Activated CD8-positive, alpha-beta T cell treated with anti-CD3 and anti-CD28 coated beads, Interleukin-2, amount 10 ng/mL, durations not matched to agents 7 days and 5 days (primary cell): ENCODE measurements at regions not wholly inside any gene's neighbourhood (a gene's known extent, or its start where the extent isn't known, plus 50 kb on each side); places are given as distances from the start of the nearest gene placed in this dataset.

Source experiments
- ATAC-seq: fragments of 150-1000 bp; cut with Tn5 transposase; one replicate; pipeline ENCODE4 v1.10.0; 2021; ENCODE audit warnings: moderate library complexity
- CTCF ChIA-PET: fragments of 350-600 bp; sonication (Branson Sonifier 250); formaldehyde crosslinking; loops from one replicate; lab custom pipeline; 2021; ENCODE audit warnings: antibody characterized with exemption; lab: Charles Lee
- POLR2A ChIA-PET: fragments of 350-600 bp; sonication (Branson Sonifier 250); formaldehyde crosslinking; loops from one replicate; lab custom pipeline; 2021; ENCODE audit warnings: antibody characterized with exemption; lab: Charles Lee
- DNase-seq: peaks from one replicate; pipeline ENCODE4 v3.0.0-alpha.2; 2020
- H3K27ac Mint-ChIP-seq: one replicate; pipeline ENCODE4 v1.8.0; 2021; ENCODE audit warnings: mild to moderate bottlenecking, mixed read lengths
- H3K27me3 Mint-ChIP-seq: one replicate; pipeline ENCODE4 v1.8.0; 2021; ENCODE audit warnings: low read depth, mixed read lengths
- H3K36me3 Mint-ChIP-seq: one replicate; pipeline ENCODE4 v1.8.0; 2021; ENCODE audit warnings: low read depth, mixed read lengths
- H3K4me1 Mint-ChIP-seq: one replicate; pipeline ENCODE4 v1.8.0; 2021; ENCODE audit warnings: low read depth, mixed read lengths
- H3K4me3 Mint-ChIP-seq: one replicate; pipeline ENCODE4 v1.8.0; 2021; ENCODE audit warnings: mild to moderate bottlenecking, mixed read lengths
- H3K9me3 Mint-ChIP-seq: one replicate; pipeline ENCODE4 v1.8.0; 2022; ENCODE audit warnings: mixed read lengths; ENCODE audit not compliant: insufficient read depth

DNA sequence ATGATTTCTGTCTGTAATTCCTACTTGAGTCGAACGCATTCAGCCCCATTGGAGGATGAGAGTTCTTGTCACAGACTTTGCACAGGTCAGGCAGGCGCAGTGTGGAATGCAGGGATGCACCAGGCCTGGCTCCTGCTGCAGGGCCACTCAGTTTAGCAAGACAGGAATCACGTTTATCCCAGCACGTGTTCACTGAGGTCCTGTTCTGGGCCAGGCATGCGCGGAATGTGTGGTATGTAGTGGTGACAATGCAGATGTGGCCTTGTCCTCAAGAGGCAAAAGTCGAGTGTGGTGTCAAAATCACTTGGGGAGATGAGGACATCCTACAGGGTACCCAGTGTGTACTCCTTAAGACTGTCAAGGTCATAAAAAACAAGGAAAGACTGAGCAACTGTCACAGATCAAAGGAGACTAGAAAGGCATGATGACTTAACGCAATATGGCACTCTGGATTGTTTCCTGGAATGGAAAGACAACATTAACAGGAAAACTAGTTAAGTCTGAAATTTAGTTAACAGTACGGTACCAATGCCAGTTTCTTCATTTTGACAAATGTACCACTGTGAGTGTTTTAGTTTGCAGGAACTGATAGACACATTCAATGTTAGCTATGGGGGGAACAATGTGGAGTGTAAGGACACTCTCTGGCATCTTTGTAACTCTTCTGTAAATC, 121.5 kb upstream of the ADAMTS18 start:
- ChIA-PET POLR2A (no interaction called here), CTCF (no interaction called here)
- ATAC-seq, result no peak
- H3K27me3 Mint-ChIP-seq, result no peaks in the 10 kb centered on the region
- H3K4me1 Mint-ChIP-seq, result no peaks in the 10 kb centered on the region
- H3K4me3 Mint-ChIP-seq, result no peak overlapping the region
- H3K36me3 Mint-ChIP-seq, result no peaks in the 10 kb centered on the region
- no peak for DNase-seq
- no peaks in the 10 kb centered on the region for H3K9me3 Mint-ChIP-seq
- no peak overlapping the region for H3K27ac Mint-ChIP-seq

DNA sequence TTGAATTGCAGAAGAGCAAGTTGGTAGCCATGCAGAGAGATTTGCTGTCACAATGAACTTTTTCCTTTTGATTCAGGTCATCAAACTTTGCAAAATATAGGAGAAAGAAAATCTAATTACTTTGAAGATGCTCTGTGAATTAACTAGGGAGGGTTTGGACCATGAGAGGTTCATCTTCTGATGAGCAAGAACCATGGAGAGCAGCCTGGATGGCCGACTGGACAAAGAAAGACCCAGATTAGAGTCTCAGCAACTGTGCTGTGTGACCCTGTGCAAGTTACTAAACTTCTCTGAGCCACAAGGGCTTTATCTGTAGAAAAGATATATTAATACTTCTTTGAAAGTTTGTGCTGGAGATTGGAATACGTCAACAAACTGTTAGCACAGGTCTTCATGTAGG, 122.6 kb upstream of the ADAMTS18 start:
- POLR2A ChIA-PET, result no interaction called here
- CTCF ChIA-PET, result no interaction called here
- DNase-seq (no peak), ATAC-seq (no peak)
- Mint-ChIP-seq H3K36me3 (no peaks in the 10 kb centered on the region), H3K27me3 (no peaks in the 10 kb centered on the region), H3K27ac (no peak overlapping the region), H3K4me3 (no peak overlapping the region), H3K4me1 (no peaks in the 10 kb centered on the region), H3K9me3 (no peaks in the 10 kb centered on the region)

DNA sequence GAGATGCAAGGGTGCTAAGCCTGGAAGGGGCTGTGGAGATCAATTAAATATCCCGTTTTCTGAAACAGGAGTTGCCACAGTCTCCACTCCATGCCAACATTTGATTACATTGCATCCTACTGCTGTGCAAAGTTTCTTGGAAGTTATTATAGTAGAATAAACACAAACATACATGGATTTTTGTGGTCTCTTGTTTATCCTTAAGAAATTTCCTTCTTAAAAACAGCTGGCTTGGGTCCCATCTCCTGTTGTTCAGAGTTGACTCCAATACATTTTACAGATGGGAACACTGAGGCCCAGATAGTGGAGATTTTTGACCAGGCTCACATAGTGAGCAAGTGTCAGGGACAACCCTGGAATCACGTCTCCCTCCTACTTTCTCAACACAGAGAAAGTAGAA, 124.0 kb upstream of the ADAMTS18 start:
- Mint-ChIP-seq H3K27me3 (no peaks in the 10 kb centered on the region), H3K4me1 (no peaks in the 10 kb centered on the region), H3K36me3 (no peaks in the 10 kb centered on the region), H3K9me3 (no peaks in the 10 kb centered on the region), H3K27ac (no peak overlapping the region), H3K4me3 (no peak overlapping the region)
- ATAC-seq (no peak), DNase-seq (no peak)
- ChIA-PET POLR2A (no interaction called here), CTCF (no interaction called here)

DNA sequence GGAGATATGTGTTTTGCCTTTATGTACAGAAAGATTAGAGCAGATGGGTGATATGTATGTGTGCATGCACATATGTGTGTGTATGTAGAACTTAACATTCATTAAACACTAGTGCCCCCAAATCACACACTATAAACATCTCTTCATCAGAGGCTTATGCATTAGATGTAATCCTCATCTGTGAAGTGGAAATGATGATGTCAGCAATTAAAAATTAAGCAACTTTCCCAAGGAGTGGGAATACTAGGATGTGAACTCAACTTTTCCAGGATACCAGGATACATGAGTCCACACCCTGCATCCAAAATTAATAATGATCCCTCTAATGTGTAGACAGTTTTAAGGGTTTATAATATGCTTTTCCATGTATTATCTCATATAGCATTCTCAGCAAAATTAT, 127.7 kb upstream of the ADAMTS18 start:
- ChIA-PET POLR2A (no interaction called here), CTCF (no interaction called here)
- DNase-seq, result no peak
- Mint-ChIP-seq H3K36me3 (no peaks in the 10 kb centered on the region), H3K4me3 (no peak overlapping the region), H3K4me1 (no peaks in the 10 kb centered on the region), H3K9me3 (no peaks in the 10 kb centered on the region), H3K27me3 (peaks cover 2% of the 10 kb centered on the region), H3K27ac (no peak overlapping the region)
- no peak for ATAC-seq

DNA sequence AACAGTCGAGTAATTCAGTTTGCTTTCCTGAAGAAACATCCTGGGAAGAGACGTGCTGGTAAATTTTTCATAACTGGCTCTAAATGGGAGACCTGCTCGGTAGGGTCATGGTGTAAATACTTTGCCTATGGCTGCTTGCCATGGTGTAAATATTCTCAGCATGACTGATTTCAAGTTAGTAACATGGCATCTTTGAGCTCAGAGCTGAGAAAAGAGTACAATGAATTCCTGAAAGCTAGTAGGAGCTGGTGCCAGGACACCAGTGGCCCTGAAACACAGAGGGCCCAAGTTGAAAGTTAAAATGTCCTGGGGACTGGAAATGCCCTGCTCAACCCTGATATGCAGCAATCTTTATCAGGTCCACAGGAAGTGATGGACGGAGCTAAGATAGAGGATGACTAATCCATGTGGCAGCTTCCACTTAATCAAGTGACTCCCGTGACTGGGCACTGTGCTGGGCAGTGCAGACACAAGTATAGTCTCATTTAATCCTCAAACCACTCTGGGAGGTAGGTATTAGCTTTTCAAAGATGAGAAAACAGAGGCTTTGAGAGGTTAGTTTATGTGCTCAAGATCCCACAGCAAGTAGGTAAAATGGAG, 130.1 kb upstream of the ADAMTS18 start:
- H3K27me3 Mint-ChIP-seq, result peaks cover 9% of the 10 kb centered on the region
- CTCF ChIA-PET, result interaction anchor here (0.9 kb wide), 1 partner anchor 20 kb away, joined by 3 read pairs; no protein-coding TSS in a partner anchor

DNA sequence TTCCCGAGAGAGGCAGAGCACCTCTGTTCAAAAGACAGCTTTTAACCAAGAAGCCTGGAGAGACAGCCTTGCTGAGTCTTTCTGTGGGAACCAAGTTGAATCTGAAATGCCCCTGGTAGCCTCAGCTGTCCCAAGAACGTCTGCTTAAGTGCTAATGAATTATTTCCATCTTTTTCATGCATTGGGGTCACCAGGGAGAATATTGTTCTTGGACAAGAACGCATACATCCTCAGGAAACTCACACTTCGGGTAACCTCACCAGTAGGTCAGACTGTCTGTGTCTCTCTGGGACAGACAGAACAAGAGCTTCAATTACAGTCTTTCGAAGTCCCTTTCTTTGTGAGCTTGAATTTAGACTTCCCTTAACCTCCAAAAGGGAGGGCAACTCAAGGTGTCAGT, 134.6 kb upstream of the ADAMTS18 start:
- POLR2A ChIA-PET, result no interaction called here
- no peak overlapping the region for H3K4me3 Mint-ChIP-seq
- CTCF ChIA-PET, result no interaction called here
- no peaks in the 10 kb centered on the region for H3K4me1 Mint-ChIP-seq
- H3K9me3 Mint-ChIP-seq, result no peaks in the 10 kb centered on the region
- H3K36me3 Mint-ChIP-seq, result no peaks in the 10 kb centered on the region
- ATAC-seq, result no peak
- no peak overlapping the region for H3K27ac Mint-ChIP-seq
- peaks cover 8% of the 10 kb centered on the region for H3K27me3 Mint-ChIP-seq
- DNase-seq, result no peak

More for the DNA sequence above, 130.1 kb upstream of the ADAMTS18 start:
- Mint-ChIP-seq H3K4me1 (no peaks in the 10 kb centered on the region), H3K27ac (no peak overlapping the region), H3K4me3 (no peak overlapping the region), H3K9me3 (no peaks in the 10 kb centered on the region), H3K36me3 (no peaks in the 10 kb centered on the region)
- DNase-seq (no peak), ATAC-seq (no peak)
- POLR2A ChIA-PET, result no interaction called here

DNA sequence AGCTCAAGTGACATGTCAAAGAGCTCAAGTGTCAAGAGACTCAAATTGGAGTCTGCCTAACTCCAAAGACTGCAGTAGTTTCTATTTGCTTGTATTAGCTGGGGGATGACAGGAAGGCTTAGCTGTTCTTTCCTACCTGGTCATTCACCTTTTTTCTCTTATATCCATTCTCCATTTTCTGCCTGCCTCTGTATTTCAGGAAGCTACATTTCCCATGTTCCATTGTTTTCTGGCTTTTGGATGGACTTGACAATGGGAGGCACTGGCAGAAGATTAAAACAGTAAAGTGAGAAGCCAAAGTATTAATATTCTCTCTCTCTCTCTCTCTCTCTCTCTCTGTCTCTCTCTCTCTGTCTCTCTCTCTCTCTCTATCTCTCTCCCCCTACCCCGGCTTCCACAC, 135.7 kb upstream of the ADAMTS18 start:
- no peaks in the 10 kb centered on the region for H3K36me3 Mint-ChIP-seq
- ChIA-PET POLR2A (no interaction called here), CTCF (no interaction called here)
- H3K4me1 Mint-ChIP-seq, result no peaks in the 10 kb centered on the region
- no peaks in the 10 kb centered on the region for H3K9me3 Mint-ChIP-seq
- H3K27me3 Mint-ChIP-seq, result peaks cover 9% of the 10 kb centered on the region
- no peak for ATAC-seq
- H3K27ac Mint-ChIP-seq, result no peak overlapping the region
- no peak for DNase-seq
- no peak overlapping the region for H3K4me3 Mint-ChIP-seq

DNA sequence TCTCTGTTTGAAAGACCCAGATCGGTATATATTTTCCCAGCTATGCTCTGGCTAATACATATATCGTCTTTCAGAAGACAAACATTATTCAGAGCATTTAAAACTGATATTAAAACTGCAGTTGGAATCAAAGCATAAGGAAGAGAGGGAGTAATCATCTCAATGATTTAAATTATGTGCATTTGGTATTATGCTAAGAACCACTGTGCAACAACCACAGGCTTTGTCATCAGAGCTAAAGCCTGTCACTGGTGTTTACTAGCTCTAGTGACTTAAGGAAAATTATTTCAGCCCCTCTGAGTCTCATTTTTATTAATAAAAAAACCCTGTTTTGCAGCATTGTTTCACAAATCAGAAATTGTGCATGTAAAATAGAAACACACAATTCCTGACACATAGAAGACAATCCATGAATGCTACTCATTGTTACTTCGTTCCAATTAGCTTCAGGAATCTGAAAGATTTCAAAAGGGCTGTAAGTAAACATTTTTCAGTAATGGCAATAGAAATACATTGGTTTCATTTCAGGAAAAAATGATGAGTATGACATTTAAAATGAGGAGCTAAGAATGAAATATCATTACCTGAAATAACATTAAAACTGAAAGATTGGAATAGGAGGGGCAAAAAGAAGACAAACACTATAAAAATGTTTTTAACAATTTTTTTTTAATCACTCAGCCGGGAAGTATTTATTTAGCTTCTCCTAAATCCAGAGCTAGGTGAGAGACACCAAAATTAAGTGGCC, 136.5 kb upstream of the ADAMTS18 start:
- no peaks in the 10 kb centered on the region for H3K9me3 Mint-ChIP-seq
- H3K4me3 Mint-ChIP-seq, result no peak overlapping the region
- no peak overlapping the region for H3K27ac Mint-ChIP-seq
- CTCF ChIA-PET, result interaction anchor here (0.8 kb wide), 1 partner anchor 11 kb away, joined by 3 read pairs; no protein-coding TSS in a partner anchor
- no peaks in the 10 kb centered on the region for H3K36me3 Mint-ChIP-seq
- H3K27me3 Mint-ChIP-seq, result peaks cover 11% of the 10 kb centered on the region
- POLR2A ChIA-PET, result no interaction called here
- no peaks in the 10 kb centered on the region for H3K4me1 Mint-ChIP-seq
- ATAC-seq (no peak), DNase-seq (no peak)

DNA sequence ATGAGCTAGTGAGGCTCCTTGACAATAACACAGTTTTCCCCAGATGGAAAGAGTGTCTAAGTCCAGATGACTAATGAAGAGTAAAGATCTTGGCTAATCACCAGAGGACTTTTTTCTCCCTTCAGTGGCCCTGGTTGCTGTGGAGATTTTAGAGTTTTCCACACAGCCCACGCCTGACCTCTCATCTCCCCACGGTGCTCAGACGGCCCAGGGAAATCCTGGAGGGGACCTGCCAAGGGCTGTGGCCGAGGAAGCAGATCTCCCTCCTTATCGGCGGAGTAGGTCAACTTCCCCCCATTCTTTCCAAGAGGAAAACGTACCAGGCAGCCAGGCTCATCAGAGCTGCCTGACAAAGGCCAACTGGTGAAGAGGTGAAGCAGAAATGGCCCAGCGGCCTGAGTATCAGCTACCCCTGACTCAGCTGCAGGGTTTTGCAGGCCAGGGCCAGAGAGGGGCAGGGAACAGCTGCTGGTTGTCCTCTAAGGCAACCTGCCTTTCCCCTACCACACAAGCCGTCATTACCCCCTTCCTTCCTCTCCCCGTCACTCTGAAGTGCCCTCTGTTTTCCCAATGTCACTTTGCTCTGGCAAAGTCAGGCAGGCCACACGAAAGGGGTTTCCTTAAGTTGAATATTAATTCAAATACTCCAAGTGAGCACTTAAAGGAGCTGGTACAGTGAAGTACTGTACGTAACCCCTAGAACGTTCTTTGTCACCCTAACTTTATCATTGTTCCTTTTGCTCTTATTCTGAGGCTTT, 140.2 kb upstream of the ADAMTS18 start:
- Mint-ChIP-seq H3K27me3 (peaks cover 4% of the 10 kb centered on the region), H3K27ac (no peak overlapping the region), H3K4me1 (no peaks in the 10 kb centered on the region), H3K9me3 (no peaks in the 10 kb centered on the region), H3K4me3 (no peak overlapping the region), H3K36me3 (no peaks in the 10 kb centered on the region)
- DNase-seq, result no peak
- no peak for ATAC-seq
- POLR2A ChIA-PET, result no interaction called here
- CTCF ChIA-PET, result interaction anchor here (1.5 kb wide), 1 partner anchor 339 kb away, joined by 3 read pairs; no protein-coding TSS in a partner anchor

DNA sequence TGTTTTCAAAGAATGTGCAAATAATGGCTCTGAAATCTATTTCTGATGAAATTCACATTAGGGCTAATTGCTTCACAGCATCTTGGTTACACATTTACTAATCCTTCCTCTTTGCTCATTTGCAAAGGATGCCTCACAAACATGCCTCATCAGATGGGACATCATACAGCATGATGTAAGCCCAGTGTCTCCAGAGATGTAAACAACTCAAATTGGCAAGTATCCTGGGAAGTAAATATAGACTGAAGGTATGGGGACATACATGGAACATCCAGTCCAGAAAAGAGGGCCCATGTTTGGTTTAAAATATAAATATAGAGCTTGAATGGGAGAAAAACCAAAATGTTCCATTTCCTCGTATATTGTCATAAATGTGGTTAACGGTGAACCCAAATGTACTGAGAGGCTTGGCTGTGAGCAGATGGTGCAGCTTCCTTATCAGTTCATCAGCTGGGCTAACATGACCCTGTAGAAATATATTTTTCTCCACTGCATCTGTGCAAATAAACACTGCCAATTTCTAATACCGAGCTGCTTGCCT, 142.9 kb upstream of the NUDT7 start:
- H3K27me3 Mint-ChIP-seq, result peaks cover 4% of the 10 kb centered on the region
- no peaks in the 10 kb centered on the region for H3K36me3 Mint-ChIP-seq
- ChIA-PET CTCF (no interaction called here), POLR2A (no interaction called here)
- no peak overlapping the region for H3K4me3 Mint-ChIP-seq
- H3K9me3 Mint-ChIP-seq, result no peaks in the 10 kb centered on the region
- ATAC-seq (no peak), DNase-seq (no peak)
- H3K4me1 Mint-ChIP-seq, result no peaks in the 10 kb centered on the region
- H3K27ac Mint-ChIP-seq, result no peak overlapping the region

DNA sequence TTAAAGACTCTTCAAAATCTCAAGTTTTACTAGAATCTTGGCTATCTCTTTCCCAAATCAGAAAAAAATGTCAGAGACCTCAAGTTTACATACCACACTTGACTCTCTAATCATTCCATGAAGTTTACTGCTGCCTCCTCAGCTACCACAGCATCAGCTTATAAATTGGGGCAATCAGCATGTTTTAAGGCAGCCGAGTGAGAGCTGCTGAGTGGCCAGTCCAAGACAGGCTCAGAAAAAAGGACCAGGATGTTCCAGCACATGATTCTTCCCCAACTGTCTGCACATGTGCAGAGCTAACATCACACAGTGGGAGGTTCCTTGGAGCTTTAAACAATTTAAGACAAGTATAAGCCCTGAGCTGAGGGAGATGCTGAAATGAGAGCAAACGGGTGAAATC, 140.6 kb upstream of the NUDT7 start:
- no peaks in the 10 kb centered on the region for H3K36me3 Mint-ChIP-seq

More for the DNA sequence above, 140.6 kb upstream of the NUDT7 start:
- Mint-ChIP-seq H3K9me3 (no peaks in the 10 kb centered on the region), H3K4me1 (no peaks in the 10 kb centered on the region), H3K27ac (no peak overlapping the region), H3K4me3 (no peak overlapping the region), H3K27me3 (peaks cover 5% of the 10 kb centered on the region)
- ATAC-seq (no peak), DNase-seq (no peak)
- POLR2A ChIA-PET, result no interaction called here
- CTCF ChIA-PET, result interaction anchor here (1.2 to 6.3 kb wide), 2 partner anchors 10 to 347 kb away, joined by 3 to 114 read pairs; no protein-coding TSS in a partner anchor
